SK-N-SH (cell line): ENCODE measurements at regions not wholly inside any gene's neighbourhood (a gene's known extent, or its start where the extent isn't known, plus 50 kb on each side); places are given as distances from the start of the nearest gene placed in this dataset.

ENCODE experiments used
- CTCF ChIA-PET: fragments of 300-600, 350-600 bp; formaldehyde crosslinking; extraction: SDS; loops from one replicate; lab custom pipeline; 2021; lab: Yijun Ruan, JAX
- POLR2A ChIA-PET: fragments of 350-600 bp; sonication (Branson Sonifier 250); formaldehyde crosslinking; extraction: SDS; loops from one replicate; lab custom pipeline; 2020; ENCODE audit warnings: antibody characterized with exemption, inconsistent platforms; lab: Yijun Ruan, JAX
- DNase-seq: peaks from one replicate; pipeline ENCODE4 v3.0.0; 2012
- H2AFZ ChIP-seq: fragments of 200-600 bp; sonication (generic); 2 replicates; pipeline ENCODE4 v1.8.1; 2016; ENCODE audit warnings: antibody characterized with exemption, mild to moderate bottlenecking, low read depth
- H3F3A ChIP-seq: fragments of 200-600 bp; sonication (generic); replicated peaks from 2 replicates; pipeline ENCODE3; 2016; ENCODE audit warnings: antibody characterized with exemption, mild to moderate bottlenecking; ENCODE audit not compliant: insufficient read depth
- H3K27ac ChIP-seq, 2 experiments: fragments of 200-500 bp in 1 of 2; fragments of 200-600 bp in 1 of 2; sonication (Bioruptor generic) in 1 of 2; sonication (generic), shearing (Covaris generic) in 1 of 2; 2 replicates each; pipeline versions ENCODE4 v1.5.1 to v1.6.1; 2014 to 2016; ENCODE audit warnings: low read depth in 2 of 2, inconsistent platforms in 1 of 2, low read length in 1 of 2, mild to moderate bottlenecking in 1 of 2, mixed read lengths in 1 of 2
- H3K27me3 ChIP-seq: fragments of 200-600 bp; sonication (generic), shearing (Covaris generic); 2 replicates; pipeline ENCODE4 v1.6.1; 2016; ENCODE audit warnings: mixed run types; ENCODE audit not compliant: insufficient read depth
- H3K36me3 ChIP-seq, 2 experiments: fragments of 200-500 bp in 1 of 2; fragments of 200-600 bp in 1 of 2; sonication (Bioruptor generic) in 1 of 2; sonication (generic) in 1 of 2; replicated peaks in 1 of 2; 2 replicates each; pipeline versions ENCODE3 to v1.5.1; 2014 to 2016; ENCODE audit warnings: low read length in 1 of 2, mild to moderate bottlenecking in 1 of 2; ENCODE audit not compliant: insufficient read depth in 2 of 2, control insufficient read depth in 1 of 2
- H3K4me1 ChIP-seq, 2 experiments: fragments of 200-500 bp in 1 of 2; fragments of 200-600 bp in 1 of 2; sonication (Bioruptor generic) in 1 of 2; sonication (generic), shearing (Covaris generic) in 1 of 2; 2 replicates each; pipeline versions ENCODE4 v1.5.1 to v1.6.1; 2014 to 2016; ENCODE audit warnings: low read depth in 1 of 2, low read length in 1 of 2, mixed run types in 1 of 2; ENCODE audit not compliant: insufficient read depth in 2 of 2, control insufficient read depth in 1 of 2
- H3K4me2 ChIP-seq: fragments of 200-600 bp; sonication (generic), shearing (Covaris generic); 2 replicates; pipeline ENCODE4 v1.6.1; 2017; ENCODE audit warnings: mixed run types
- H3K4me3 ChIP-seq, 2 experiments: fragments of 200-500 bp in 1 of 2; fragments of 200-600 bp in 1 of 2; sonication (Bioruptor generic) in 1 of 2; sonication (generic), shearing (Covaris generic) in 1 of 2; 2 replicates each; pipeline versions ENCODE4 v1.5.1 to v1.8.1; 2014 to 2016; ENCODE audit warnings: low read depth in 2 of 2, inconsistent platforms in 1 of 2, low read length in 1 of 2, mild to moderate bottlenecking in 1 of 2, mixed read lengths in 1 of 2, moderate library complexity in 1 of 2
- H3K79me2 ChIP-seq: fragments of 200-600 bp; sonication (generic); 2 replicates; pipeline ENCODE4 v1.8.1; 2017; ENCODE audit warnings: mild to moderate bottlenecking; ENCODE audit not compliant: insufficient read depth
- H3K9ac ChIP-seq: fragments of 200-600 bp; sonication (generic); 2 replicates; pipeline ENCODE4 v1.6.1; 2017; ENCODE audit warnings: mixed run types
- H3K9me2 ChIP-seq: fragments of 200-600 bp; sonication (generic); 2 replicates; pipeline ENCODE4 v1.6.1; 2017; ENCODE audit warnings: mixed run types
- H3K9me3 ChIP-seq: fragments of 200-600 bp; sonication (generic); 2 replicates; pipeline ENCODE4 v1.6.1; 2017; ENCODE audit warnings: mixed run types, mild to moderate bottlenecking, moderate library complexity
- H4K20me1 ChIP-seq: fragments of 200-600 bp; sonication (generic); 2 replicates; pipeline ENCODE4 v1.6.1; 2017; ENCODE audit warnings: mild to moderate bottlenecking, mixed run types; ENCODE audit not compliant: insufficient read depth
- EP300 ChIP-seq, 2 experiments: IDR thresholded peaks; 2 replicates each; pipeline versions ENCODE4 v1.4.0 to v1.6.1; 2012; ENCODE audit warnings: borderline replicate concordance in 1 of 2, low read depth in 1 of 2, low read length in 1 of 2
- EZH2phosphoT487 ChIP-seq: fragments of 200-600 bp; sonication (generic); IDR thresholded peaks from 2 replicates; pipeline ENCODE4 v1.6.1; 2017; ENCODE audit warnings: low read depth, mixed run types, mild to moderate bottlenecking, antibody characterized with exemption, moderate library complexity, borderline replicate concordance
- FOXJ3 ChIP-seq: sonication (generic); formaldehyde crosslinking; IDR thresholded peaks from 2 replicates; pipeline ENCODE4 v1.5.1; 2020; ENCODE audit warnings: mild to moderate bottlenecking, missing genetic modification reagents
- FOXM1 ChIP-seq: IDR thresholded peaks from 2 replicates; pipeline ENCODE4 v1.4.0; 2012; ENCODE audit warnings: low read depth, mild to moderate bottlenecking
- GABPA ChIP-seq: IDR thresholded peaks from 2 replicates; pipeline ENCODE4 v1.4.0; 2012; ENCODE audit warnings: low read depth, mild to moderate bottlenecking
- MEF2A ChIP-seq: IDR thresholded peaks from 2 replicates; pipeline ENCODE4 v1.4.0; 2012; ENCODE audit warnings: low read depth, borderline replicate concordance
- RAD21 ChIP-seq: IDR thresholded peaks from 2 replicates; pipeline ENCODE4 v1.6.1; 2012; ENCODE audit warnings: mild to moderate bottlenecking, low read length
- RFX5 ChIP-seq: IDR thresholded peaks from 2 replicates; pipeline ENCODE4 v1.6.1; 2012; ENCODE audit warnings: mild to moderate bottlenecking, improper control_type of control experiment, low read length
- TCF12 ChIP-seq: IDR thresholded peaks from 2 replicates; pipeline ENCODE4 v1.4.0; 2012
- WGBS: methylation state at CpG from one replicate; pipeline ENCODE4 v1.1.6; 2017; ENCODE audit warnings: low lambda C conversion rate; 5-methylcytosine and 5-hydroxymethylcytosine counted together
- TF ChIP-seq, protein P1 (sequence below): fragments of 200-600 bp; sonication (generic); IDR thresholded peaks from 2 replicates; pipeline ENCODE4 v1.6.1; 2017; ENCODE audit warnings: antibody characterized with exemption, mild to moderate bottlenecking, moderate library complexity
- TF ChIP-seq, protein P2 (sequence below): IDR thresholded peaks from 2 replicates; pipeline ENCODE4 v1.4.0; 2012; ENCODE audit warnings: low read depth, borderline replicate concordance

DNA sequence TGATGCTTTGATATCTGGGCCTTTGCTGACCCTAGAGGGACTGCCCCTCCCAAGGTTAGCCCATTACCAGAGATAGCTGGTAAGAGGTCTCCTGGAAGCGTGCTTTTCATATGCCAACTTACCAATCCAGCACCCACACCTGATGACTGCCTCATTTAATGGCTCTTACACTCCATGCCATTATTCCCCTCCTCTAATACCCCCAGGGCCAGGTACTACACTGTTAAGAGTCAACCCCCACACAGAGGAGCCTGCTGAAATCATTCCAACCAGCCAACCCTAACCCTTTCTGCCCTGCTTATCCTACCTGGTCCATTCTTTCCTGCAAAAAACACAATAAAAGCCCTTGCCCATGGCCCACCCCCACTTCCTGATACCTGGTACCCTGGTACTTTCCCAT is 736.8 kb upstream of the SLC35B3 start:
- CTCF ChIA-PET, result no interaction called here

DNA sequence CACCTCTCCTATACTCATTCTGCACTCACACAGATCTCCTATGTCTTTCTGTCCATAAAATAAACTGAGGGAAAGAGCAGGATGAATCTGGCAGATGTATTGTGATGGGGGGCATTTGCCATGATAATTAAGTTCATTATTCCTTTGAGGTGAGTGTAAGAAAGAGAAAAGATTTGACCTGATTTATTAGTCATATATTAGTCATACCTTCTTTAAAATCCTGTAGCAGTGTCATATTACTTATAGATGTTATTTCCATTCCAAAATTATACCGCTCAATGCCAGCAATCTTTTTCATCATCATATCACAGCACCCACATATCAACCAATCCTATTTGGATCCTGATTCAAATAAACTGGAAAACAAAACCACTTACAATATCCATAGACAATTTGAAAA is 733.3 kb upstream of the SLC35B3 start:
- Histone ChIP-seq H3K9me3 (no peaks in the 10 kb centered on the region; the same call in 1 of the 2 replicates), H3K9ac (no peak overlapping the region), H3K27me3 (no peaks in the 10 kb centered on the region), H4K20me1 (no peaks in the 10 kb centered on the region), H3K4me1 (no peaks in the 10 kb centered on the region), H3K36me3 (no peaks in the 10 kb centered on the region), H3K9me2 (0 out of 2 replicates have a peak, but pooled peaks cover 3% of the 10 kb centered on the region), H2AFZ (no peak overlapping the region), H3K79me2 (no peaks in the 10 kb centered on the region), H3K4me3 (no peak overlapping the region), H3K27ac (no peak overlapping the region), H3K4me2 (no peak overlapping the region), H3F3A (no peaks in the 10 kb centered on the region)
- 0% methylated on average over 1 of the region's 1 CpG for WGBS
- TF ChIP-seq FOXM1 (no peak), RAD21 (no peak), MEF2A (no peak)
- TF ChIP-seq, protein P1, sequence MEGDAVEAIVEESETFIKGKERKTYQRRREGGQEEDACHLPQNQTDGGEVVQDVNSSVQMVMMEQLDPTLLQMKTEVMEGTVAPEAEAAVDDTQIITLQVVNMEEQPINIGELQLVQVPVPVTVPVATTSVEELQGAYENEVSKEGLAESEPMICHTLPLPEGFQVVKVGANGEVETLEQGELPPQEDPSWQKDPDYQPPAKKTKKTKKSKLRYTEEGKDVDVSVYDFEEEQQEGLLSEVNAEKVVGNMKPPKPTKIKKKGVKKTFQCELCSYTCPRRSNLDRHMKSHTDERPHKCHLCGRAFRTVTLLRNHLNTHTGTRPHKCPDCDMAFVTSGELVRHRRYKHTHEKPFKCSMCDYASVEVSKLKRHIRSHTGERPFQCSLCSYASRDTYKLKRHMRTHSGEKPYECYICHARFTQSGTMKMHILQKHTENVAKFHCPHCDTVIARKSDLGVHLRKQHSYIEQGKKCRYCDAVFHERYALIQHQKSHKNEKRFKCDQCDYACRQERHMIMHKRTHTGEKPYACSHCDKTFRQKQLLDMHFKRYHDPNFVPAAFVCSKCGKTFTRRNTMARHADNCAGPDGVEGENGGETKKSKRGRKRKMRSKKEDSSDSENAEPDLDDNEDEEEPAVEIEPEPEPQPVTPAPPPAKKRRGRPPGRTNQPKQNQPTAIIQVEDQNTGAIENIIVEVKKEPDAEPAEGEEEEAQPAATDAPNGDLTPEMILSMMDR, result no peak
- ChIA-PET POLR2A (no interaction called here), CTCF (interaction anchor here (1.1 kb wide), 1 partner anchor 83 kb away, joined by 3 read pairs; no protein-coding TSS in a partner anchor)
- DNase-seq, result no peak

More for the DNA sequence above, 736.8 kb upstream of the SLC35B3 start:
- no peak for DNase-seq
- POLR2A ChIA-PET, result no interaction called here
- Histone ChIP-seq H4K20me1 (no peaks in the 10 kb centered on the region), H3K36me3 (no peaks in the 10 kb centered on the region), H3K9me2 (no peaks in the 10 kb centered on the region), H3K9ac (no peak overlapping the region), H3K79me2 (no peaks in the 10 kb centered on the region), H3K4me1 (no peaks in the 10 kb centered on the region), H3K4me3 (no peak overlapping the region), H3F3A (no peaks in the 10 kb centered on the region), H3K27me3 (no peaks in the 10 kb centered on the region), H3K27ac (no peak overlapping the region), H3K9me3 (no peaks in the 10 kb centered on the region), H2AFZ (no peak overlapping the region), H3K4me2 (no peak overlapping the region)
- 13% methylated on average over 1 of the region's 1 CpG for WGBS
- TF ChIP-seq GABPA, result no peak
- TF ChIP-seq, protein P2, sequence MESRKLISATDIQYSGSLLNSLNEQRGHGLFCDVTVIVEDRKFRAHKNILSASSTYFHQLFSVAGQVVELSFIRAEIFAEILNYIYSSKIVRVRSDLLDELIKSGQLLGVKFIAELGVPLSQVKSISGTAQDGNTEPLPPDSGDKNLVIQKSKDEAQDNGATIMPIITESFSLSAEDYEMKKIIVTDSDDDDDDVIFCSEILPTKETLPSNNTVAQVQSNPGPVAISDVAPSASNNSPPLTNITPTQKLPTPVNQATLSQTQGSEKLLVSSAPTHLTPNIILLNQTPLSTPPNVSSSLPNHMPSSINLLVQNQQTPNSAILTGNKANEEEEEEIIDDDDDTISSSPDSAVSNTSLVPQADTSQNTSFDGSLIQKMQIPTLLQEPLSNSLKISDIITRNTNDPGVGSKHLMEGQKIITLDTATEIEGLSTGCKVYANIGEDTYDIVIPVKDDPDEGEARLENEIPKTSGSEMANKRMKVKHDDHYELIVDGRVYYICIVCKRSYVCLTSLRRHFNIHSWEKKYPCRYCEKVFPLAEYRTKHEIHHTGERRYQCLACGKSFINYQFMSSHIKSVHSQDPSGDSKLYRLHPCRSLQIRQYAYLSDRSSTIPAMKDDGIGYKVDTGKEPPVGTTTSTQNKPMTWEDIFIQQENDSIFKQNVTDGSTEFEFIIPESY, result no peak
- no peak for TF ChIP-seq FOXM1
- TF ChIP-seq RFX5, result no peak
- TF ChIP-seq EZH2phosphoT487, result no peak
- TF ChIP-seq EP300 (IDR thresholded peaks at IDR 0.05; ENCODE audit: borderline replicate concordance in 1 of 2, low read depth in 1 of 2, low read length in 1 of 2), result no peak
- no peak for TF ChIP-seq TCF12
- no peak for TF ChIP-seq RAD21
- TF ChIP-seq FOXJ3 (CRISPR knock-in tag), result no peak
